Endothelial cell of umbilical vein (primary cell): ENCODE measurements at regions not wholly inside any gene's neighbourhood (a gene's known extent, or its start where the extent isn't known, plus 50 kb on each side); places are given as distances from the start of the nearest gene placed in this dataset.

Experiments
- BruUV-seq: library from RNA; stranded (reverse); fragments of 400-500 nt; replicated peaks from 2 replicates; lab custom pipeline; 2021; lab: Mats Ljungman, UMichigan
- CTCF ChIA-PET: fragments of 300-600, 350-600 bp; sonication (Branson Sonifier 250); formaldehyde crosslinking; loops from one replicate; lab custom pipeline; 2021; ENCODE audit warnings: antibody characterized with exemption, inconsistent platforms; lab: Charles Lee
- POLR2A ChIA-PET: fragments of 300-600, 350-600 bp; sonication (Branson Sonifier 250); formaldehyde crosslinking; loops from one replicate; lab custom pipeline; 2021; ENCODE audit warnings: antibody characterized with exemption, inconsistent platforms; lab: Charles Lee
- DNase-seq: peaks from one replicate; pipeline ENCODE4 v3.0.0-alpha.2; 2011; ENCODE audit warnings: low read depth, low spot score
- FAIRE-seq: peaks from 2 replicates; lab custom pipeline; 2011; peaks lifted over from hg19 to GRCh38; lab: Jason Lieb, UNC
- H2AFZ ChIP-seq: 2 replicates; pipeline ENCODE4 v1.6.0; 2012; ENCODE audit warnings: low read depth, low read length, control low read depth, inconsistent platforms
- H3K27ac ChIP-seq: 2 replicates; pipeline ENCODE4 v1.5.1; 2011; ENCODE audit warnings: low read depth, mild to moderate bottlenecking, control low read depth, low read length, moderate library complexity; ENCODE audit not compliant: insufficient read depth
- H3K27me3 ChIP-seq, 2 experiments: 2 replicates each; pipeline versions ENCODE4 v1.6.0 to v1.6.1; 2011; ENCODE audit warnings: low read length in 2 of 2, mixed read lengths in 1 of 2; ENCODE audit not compliant: control insufficient read depth in 2 of 2, insufficient read depth in 2 of 2
- H3K36me3 ChIP-seq, 2 experiments: 2 replicates in 1 of 2; 3 replicates in 1 of 2; pipeline ENCODE4 v1.5.1; 2011; ENCODE audit warnings: low read length in 2 of 2, mild to moderate bottlenecking in 1 of 2, moderate library complexity in 1 of 2; ENCODE audit not compliant: control insufficient read depth in 2 of 2, insufficient read depth in 2 of 2; ENCODE audit errors: extremely low read depth in 1 of 2
- H3K4me1 ChIP-seq: 3 replicates; pipeline ENCODE4 v1.5.1; 2011; ENCODE audit warnings: mild to moderate bottlenecking, low read length; ENCODE audit not compliant: control insufficient read depth, insufficient read depth; ENCODE audit errors: extremely low read depth
- H3K4me2 ChIP-seq: 2 replicates; pipeline ENCODE4 v1.6.1; 2011; ENCODE audit warnings: low read length, control low read depth, mixed read lengths; ENCODE audit not compliant: insufficient read depth
- H3K4me3 ChIP-seq, 3 experiments: fragments of 200-600 bp in 1 of 3; sonication (generic), shearing (Covaris generic) in 1 of 3; replicated peaks in 1 of 3; 2 replicates each; pipeline ENCODE4 v1.5.1; 2011 to 2016; ENCODE audit warnings: control low read depth in 3 of 3, low read length in 3 of 3, mild to moderate bottlenecking in 2 of 3, inconsistent platforms in 1 of 3, low read depth in 1 of 3, moderate library complexity in 1 of 3; ENCODE audit not compliant: insufficient read depth in 1 of 3
- H3K79me2 ChIP-seq: 2 replicates; pipeline ENCODE4 v1.6.0; 2012; ENCODE audit warnings: low read length, inconsistent platforms; ENCODE audit not compliant: control insufficient read depth, insufficient read depth
- H3K9ac ChIP-seq: replicated peaks from 2 replicates; pipeline ENCODE3; 2011; ENCODE audit warnings: low read length, control low read depth; ENCODE audit not compliant: insufficient read depth; ENCODE audit errors: extremely low read depth
- H3K9me1 ChIP-seq: replicated peaks from 3 replicates; pipeline ENCODE4 v1.6.0; 2011; ENCODE audit warnings: mild to moderate bottlenecking, low read length; ENCODE audit not compliant: control insufficient read depth, insufficient read depth; ENCODE audit errors: extremely low read depth
- H3K9me3 ChIP-seq: replicated peaks from 2 replicates; pipeline ENCODE4 v1.5.1; 2012; ENCODE audit warnings: low read length, inconsistent platforms; ENCODE audit not compliant: control insufficient read depth, insufficient read depth
- H4K20me1 ChIP-seq: replicated peaks from 2 replicates; pipeline ENCODE3; 2011; ENCODE audit warnings: mild to moderate bottlenecking, low read length; ENCODE audit not compliant: control insufficient read depth, insufficient read depth; ENCODE audit errors: extremely low read depth
- EZH2 ChIP-seq: IDR thresholded peaks from 2 replicates; pipeline ENCODE4 v1.6.1; 2012; ENCODE audit warnings: borderline replicate concordance, low read depth, mild to moderate bottlenecking, moderate library complexity, low read length, inconsistent platforms; ENCODE audit not compliant: severe bottlenecking
- FOS ChIP-seq: IDR thresholded peaks from 2 replicates; pipeline ENCODE4 v1.6.1; 2011; ENCODE audit warnings: mild to moderate bottlenecking, low read length, moderate library complexity, borderline replicate concordance; ENCODE audit not compliant: insufficient read depth
- GATA2 ChIP-seq: IDR thresholded peaks from 2 replicates; pipeline ENCODE4 v1.7.0; 2011; ENCODE audit warnings: low read depth, mild to moderate bottlenecking, moderate library complexity, mixed read lengths, low read length; ENCODE audit not compliant: insufficient read length, insufficient read depth
- JUN ChIP-seq: IDR thresholded peaks from 2 replicates; pipeline ENCODE4 v1.6.1; 2011; ENCODE audit warnings: borderline replicate concordance, low read depth; ENCODE audit not compliant: insufficient read length, insufficient read depth
- MYC ChIP-seq: IDR thresholded peaks from one replicate; pipeline ENCODE4 v1.6.1; 2011; ENCODE audit warnings: mild to moderate bottlenecking, low read depth, low read length
- POLR2A ChIP-seq: IDR thresholded peaks from 2 replicates; pipeline ENCODE4 v1.6.1; 2012; ENCODE audit warnings: low read depth, mild to moderate bottlenecking, control low read depth, low read length
- POLR2AphosphoS5 ChIP-seq: IDR thresholded peaks from 2 replicates; pipeline ENCODE4 v1.6.1; 2012; ENCODE audit warnings: low read depth, mild to moderate bottlenecking, control low read depth, low read length, moderate library complexity; ENCODE audit not compliant: insufficient read depth
- dilution Hi-C: fragments of 300-500 bp; cut with MboI; formaldehyde crosslinking; loops from one replicate; pipeline ENCODE4 v1.15.0; 2019; ENCODE audit warnings: low sequenced_read_pairs; ENCODE audit not compliant: extremely low pct_ligation_motif_present
- intact Hi-C: fragments of 100-400 bp; cut with micrococcal nuclease; formaldehyde crosslinking; loops from one replicate; pipeline ENCODE4 v1.10.0; 2022
- TF ChIP-seq, protein P1 (sequence below), 2 donors: IDR thresholded peaks; 1 replicate in 1 of 2; 2 replicates in 1 of 2; pipeline ENCODE4 v1.5.1; 2011; ENCODE audit warnings: low read length in 2 of 2, mild to moderate bottlenecking in 2 of 2, moderate library complexity in 2 of 2, control low read depth in 1 of 2, inconsistent platforms in 1 of 2, low read depth in 1 of 2; ENCODE audit not compliant: insufficient read depth in 1 of 2; ENCODE audit errors: extremely low read depth in 1 of 2
- TF ChIP-seq, protein P2 (sequence below): IDR thresholded peaks from 2 replicates; pipeline ENCODE4 v1.6.1; 2011; ENCODE audit not compliant: insufficient read depth, insufficient read length

DNA sequence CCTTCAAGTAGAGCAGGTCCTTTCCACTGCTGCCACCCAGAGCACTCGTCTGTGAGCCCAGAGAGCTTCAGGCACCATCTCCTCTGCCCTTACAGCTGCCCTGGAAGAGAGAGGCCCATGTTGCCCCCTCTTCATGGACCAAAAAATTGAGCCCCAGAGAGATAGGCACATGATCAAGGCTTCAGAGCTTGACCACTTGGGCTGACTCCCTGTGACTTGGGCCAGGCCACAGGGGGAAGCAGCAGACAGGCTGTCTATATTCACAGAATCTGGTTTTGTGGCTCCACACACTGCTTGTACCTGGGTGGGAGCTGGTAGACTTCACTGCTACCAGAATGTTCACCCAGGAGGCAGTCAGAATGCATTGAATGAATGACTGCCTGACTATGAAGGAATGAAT lies 58.2 kb downstream of the SMIM38 start:
- no TSS peak for BruUV-seq
- H3K9me1 ChIP-seq, result no peaks in the 10 kb centered on the region
- CTCF ChIA-PET, result interaction anchor here (0.9 kb wide), 1 partner anchor 82 kb away, joined by 3 read pairs; no protein-coding TSS in a partner anchor
- peaks cover 3 to 7% of the 10 kb centered on the region in 2 experiments for H3K27me3 ChIP-seq
- DNase-seq, result no peak
- TF ChIP-seq, protein P1, sequence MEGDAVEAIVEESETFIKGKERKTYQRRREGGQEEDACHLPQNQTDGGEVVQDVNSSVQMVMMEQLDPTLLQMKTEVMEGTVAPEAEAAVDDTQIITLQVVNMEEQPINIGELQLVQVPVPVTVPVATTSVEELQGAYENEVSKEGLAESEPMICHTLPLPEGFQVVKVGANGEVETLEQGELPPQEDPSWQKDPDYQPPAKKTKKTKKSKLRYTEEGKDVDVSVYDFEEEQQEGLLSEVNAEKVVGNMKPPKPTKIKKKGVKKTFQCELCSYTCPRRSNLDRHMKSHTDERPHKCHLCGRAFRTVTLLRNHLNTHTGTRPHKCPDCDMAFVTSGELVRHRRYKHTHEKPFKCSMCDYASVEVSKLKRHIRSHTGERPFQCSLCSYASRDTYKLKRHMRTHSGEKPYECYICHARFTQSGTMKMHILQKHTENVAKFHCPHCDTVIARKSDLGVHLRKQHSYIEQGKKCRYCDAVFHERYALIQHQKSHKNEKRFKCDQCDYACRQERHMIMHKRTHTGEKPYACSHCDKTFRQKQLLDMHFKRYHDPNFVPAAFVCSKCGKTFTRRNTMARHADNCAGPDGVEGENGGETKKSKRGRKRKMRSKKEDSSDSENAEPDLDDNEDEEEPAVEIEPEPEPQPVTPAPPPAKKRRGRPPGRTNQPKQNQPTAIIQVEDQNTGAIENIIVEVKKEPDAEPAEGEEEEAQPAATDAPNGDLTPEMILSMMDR (IDR thresholded peaks at IDR 0.05; ENCODE audit: extremely low read depth in 1 of 2, insufficient read depth in 1 of 2, low read depth in 1 of 2, low read length in 2 of 2), result no peak
- no peak for TF ChIP-seq FOS
- no peak for TF ChIP-seq MYC
- no peak for TF ChIP-seq GATA2
- no peak for TF ChIP-seq POLR2AphosphoS5
- no peak for TF ChIP-seq POLR2A
- TF ChIP-seq JUN, result no peak
- TF ChIP-seq, protein P2, sequence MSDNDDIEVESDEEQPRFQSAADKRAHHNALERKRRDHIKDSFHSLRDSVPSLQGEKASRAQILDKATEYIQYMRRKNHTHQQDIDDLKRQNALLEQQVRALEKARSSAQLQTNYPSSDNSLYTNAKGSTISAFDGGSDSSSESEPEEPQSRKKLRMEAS, result no peak
- no peak for TF ChIP-seq EZH2
- H4K20me1 ChIP-seq, result no peaks in the 10 kb centered on the region
- H2AFZ ChIP-seq, result no peak overlapping the region
- H3K4me1 ChIP-seq, result no peaks in the 10 kb centered on the region
- H3K9me3 ChIP-seq, result no peaks in the 10 kb centered on the region
- no peak for FAIRE-seq
- POLR2A ChIA-PET, result no interaction called here
- no peak overlapping the region for H3K4me2 ChIP-seq
- no peaks in the 10 kb centered on the region for H3K36me3 ChIP-seq
- dilution Hi-C loops (no loop called here), intact Hi-C loops (no loop called here)
- no peaks in the 10 kb centered on the region for H3K79me2 ChIP-seq
- H3K4me3 ChIP-seq, result no peak overlapping the region
- no peak overlapping the region for H3K27ac ChIP-seq
- H3K9ac ChIP-seq, result no peak overlapping the region
